ENCODE measurements at regions not wholly inside any gene's neighbourhood (a gene's known extent, or its start where the extent isn't known, plus 50 kb on each side); places are given as distances from the start of the nearest gene placed in this dataset.

- TF ChIP-seq REST (IDR thresholded peaks at IDR 0.05; ENCODE audit: borderline replicate concordance), result no peak
- no peak for TF ChIP-seq REST (CRISPR knock-in tag; IDR thresholded peaks at IDR 0.05; ENCODE audit: low read depth)
These were observed 343.9 kb downstream of the BMPER start (continued) for GRCh38 chr7:34249192-34249591.

DNA sequence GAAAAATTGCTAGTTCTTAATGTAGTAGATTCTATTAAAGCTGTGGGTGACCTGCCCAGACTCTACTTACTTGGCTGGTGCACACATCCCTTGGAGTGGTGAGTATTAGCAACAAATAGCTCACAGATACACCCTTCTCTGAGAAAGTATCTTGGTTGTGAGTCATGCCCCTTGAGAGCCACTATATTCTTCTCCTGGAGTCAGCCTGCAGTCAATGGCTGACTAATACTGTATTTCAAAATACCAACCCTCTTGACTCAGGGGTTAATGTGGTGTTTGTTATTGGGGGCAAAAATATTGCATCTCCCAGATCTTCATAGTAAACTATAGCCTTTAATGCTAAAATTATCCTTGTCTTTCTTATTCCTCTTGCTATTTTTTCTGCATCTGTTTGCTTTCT, 354.9 kb downstream of the BMPER start:
- H4K20me1 ChIP-seq (replicated peaks; ENCODE audit: control insufficient read depth, insufficient read depth, low read length), result no peaks in the 10 kb centered on the region
- DNase-seq (ENCODE audit: extremely low read depth in 1 of 4, low spot score in 3 of 4), result no peak
- in situ Hi-C loops (cut with MboI) (no loop called here), intact Hi-C loops (cut with micrococcal nuclease) (no loop called here)
- H3K27me3 ChIP-seq (ENCODE audit: control insufficient read depth in 2 of 2, insufficient read depth in 2 of 2, low read length in 2 of 2), result no peaks in the 10 kb centered on the region
- no peaks in the 10 kb centered on the region for H3K36me3 ChIP-seq (ENCODE audit: control insufficient read depth, insufficient read depth, low read length)
- no peaks in the 10 kb centered on the region for H3K9me3 ChIP-seq (replicated peaks; ENCODE audit: control insufficient read depth, insufficient read depth, low read depth, low read length)
- no peak overlapping the region for H2AFZ ChIP-seq (ENCODE audit: low read depth, low read length)
- BruUV-seq (replicated peaks), result no TSS peak
- CTCF ChIA-PET (ENCODE audit: low intra/inter-chr PET ratio), result no interaction called here
- no peak for FAIRE-seq
- H3K9ac ChIP-seq (ENCODE audit: insufficient read depth in 1 of 2, low read depth in 2 of 2, low read length in 2 of 2), result no peak overlapping the region
- no peak overlapping the region for H3K4me2 ChIP-seq (ENCODE audit: insufficient read depth, low read length)
- H3K79me2 ChIP-seq (ENCODE audit: control insufficient read depth, insufficient read depth, low read length), result no peaks in the 10 kb centered on the region
- no peak overlapping the region for H3K4me3 ChIP-seq
- H3K4me1 ChIP-seq (replicated peaks in 1 of 2; ENCODE audit: control insufficient read depth in 2 of 2, insufficient read depth in 2 of 2, low read length in 2 of 2), result no peaks in the 10 kb centered on the region
- POLR2A ChIA-PET, result no interaction called here
- no peak for ATAC-seq
- H3K9me1 ChIP-seq (ENCODE audit: control insufficient read depth, insufficient read depth, low read length), result no peaks in the 10 kb centered on the region
- no peak overlapping the region for H3K27ac ChIP-seq (ENCODE audit: extremely low read depth, low read depth, low read length)
- no peak for TF ChIP-seq PBX2 (CRISPR knock-in tag; IDR thresholded peaks at IDR 0.05; ENCODE audit: low read depth)
- no peak for TF ChIP-seq PBX2 (tag; conservative IDR thresholded peaks at IDR 0.05; ENCODE audit: low read depth)
- TF ChIP-seq JUN (IDR thresholded peaks at IDR 0.05; ENCODE audit: borderline replicate concordance, low read depth, low read length), result no peak
- TF ChIP-seq JUN (CRISPR knock-in tag; IDR thresholded peaks at IDR 0.05; ENCODE audit: borderline replicate concordance), result no peak
- no peak for TF ChIP-seq SNAPC5 (CRISPR knock-in tag; IDR thresholded peaks at IDR 0.05)
- TF ChIP-seq CBFB (CRISPR knock-in tag; IDR thresholded peaks at IDR 0.05), result no peak
- TF ChIP-seq SAFB (IDR thresholded peaks at IDR 0.05; ENCODE audit: borderline replicate concordance, low read depth, low read length), result no peak
